HEK293 (cell line): ENCODE measurements at regions not wholly inside any gene's neighbourhood (a gene's known extent, or its start where the extent isn't known, plus 50 kb on each side); places are given as distances from the start of the nearest gene placed in this dataset.

Source experiments
- CTCF ChIA-PET: fragments of 350-600 bp; formaldehyde crosslinking; extraction: SDS; loops from one replicate; lab custom pipeline; 2021; ENCODE audit warnings: antibody characterized with exemption; lab: Yijun Ruan, JAX
- POLR2A ChIA-PET: fragments of 300-600 bp; formaldehyde crosslinking; extraction: SDS; loops from one replicate; lab custom pipeline; 2020; ENCODE audit warnings: antibody characterized with exemption, inconsistent platforms; lab: Yijun Ruan, JAX
- H3K27ac ChIP-seq: fragments of 200-500 bp; sonication (Bioruptor generic); 2 replicates; pipeline ENCODE4 v1.5.1; 2014; ENCODE audit warnings: low read depth, low read length, control low read depth, inconsistent platforms; ENCODE audit errors: extremely low read depth
- H3K36me3 ChIP-seq, 2 experiments: fragments of 200-500 bp in 1 of 2; sonication (Bioruptor generic) in 1 of 2; 1 replicate in 1 of 2; 2 replicates in 1 of 2; pipeline ENCODE4 v1.5.1; 2014 to 2017; ENCODE audit warnings: inconsistent platforms in 2 of 2, low read length in 2 of 2; ENCODE audit not compliant: control insufficient read depth in 2 of 2, insufficient read depth in 1 of 2
- H3K4me1 ChIP-seq: fragments of 200-500 bp; sonication (Bioruptor generic); 2 replicates; pipeline ENCODE4 v1.5.1; 2014; ENCODE audit warnings: mild to moderate bottlenecking, low read length, inconsistent platforms; ENCODE audit not compliant: control insufficient read depth, insufficient read depth
- H3K4me3 ChIP-seq: 2 replicates; pipeline ENCODE4 v1.5.1; 2011; ENCODE audit warnings: low read depth, mild to moderate bottlenecking, control low read depth, low read length, moderate library complexity
- H3K9me3 ChIP-seq: fragments of 200-500 bp; sonication (Bioruptor generic); 2 replicates; pipeline ENCODE4 v1.5.1; 2014; ENCODE audit warnings: low read depth, low read length, inconsistent platforms; ENCODE audit not compliant: control insufficient read depth, insufficient read depth
- BCL11A ChIP-seq: fragments of 450-650 bp; formaldehyde crosslinking; IDR thresholded peaks from 2 replicates; pipeline ENCODE4 v1.5.1; 2016; ENCODE audit warnings: low read depth, missing biosample characterization, missing genetic modification characterization
- INSM2 ChIP-seq: fragments of 450-650 bp; formaldehyde crosslinking; IDR thresholded peaks from 2 replicates; pipeline ENCODE4 v1.5.1; 2016; ENCODE audit warnings: missing biosample characterization, missing genetic modification characterization
- ZBTB20 ChIP-seq: fragments of 450-650 bp; formaldehyde crosslinking; IDR thresholded peaks from 2 replicates; pipeline ENCODE4 v1.5.1; 2016; ENCODE audit warnings: missing biosample characterization, missing genetic modification characterization
- ZBTB26 ChIP-seq: fragments of 450-650 bp; formaldehyde crosslinking; optimal IDR thresholded peaks from 2 replicates; pipeline ENCODE3; 2016; ENCODE audit warnings: missing biosample characterization, mild to moderate bottlenecking, missing genetic modification characterization
- ZBTB44 ChIP-seq: fragments of 450-650 bp; IDR thresholded peaks from 2 replicates; pipeline ENCODE4 v1.5.1; 2018; ENCODE audit warnings: missing biosample characterization, mild to moderate bottlenecking, missing genetic modification characterization
- ZNF146 ChIP-seq: fragments of 450-650 bp; formaldehyde crosslinking; IDR thresholded peaks from 2 replicates; pipeline ENCODE4 v1.5.1; 2016; ENCODE audit warnings: missing biosample characterization, missing genetic modification characterization
- ZNF155 ChIP-seq: fragments of 450-650 bp; formaldehyde crosslinking; IDR thresholded peaks from 2 replicates; pipeline ENCODE4 v1.5.1; 2016; ENCODE audit warnings: missing biosample characterization, missing genetic modification characterization
- ZNF202 ChIP-seq: fragments of 450-650 bp; formaldehyde crosslinking; IDR thresholded peaks from 2 replicates; pipeline ENCODE4 v1.5.1; 2016; ENCODE audit warnings: missing biosample characterization, missing genetic modification characterization, borderline replicate concordance
- ZNF266 ChIP-seq: fragments of 450-650 bp; formaldehyde crosslinking; IDR thresholded peaks from 2 replicates; pipeline ENCODE4 v1.5.1; 2016; ENCODE audit warnings: missing biosample characterization, missing genetic modification characterization, low read depth
- ZNF350 ChIP-seq: fragments of 450-650 bp; formaldehyde crosslinking; IDR thresholded peaks from 2 replicates; pipeline ENCODE4 v1.5.0; 2017; ENCODE audit warnings: missing biosample characterization, mild to moderate bottlenecking, missing genetic modification characterization
- ZNF391 ChIP-seq: fragments of 450-650 bp; formaldehyde crosslinking; IDR thresholded peaks from 2 replicates; pipeline ENCODE4 v1.5.1; 2016; ENCODE audit warnings: low read depth, missing biosample characterization, missing genetic modification characterization, borderline replicate concordance
- ZNF398 ChIP-seq: fragments of 450-650 bp; formaldehyde crosslinking; IDR thresholded peaks from 2 replicates; pipeline ENCODE4 v1.5.1; 2017; ENCODE audit warnings: missing biosample characterization, missing genetic modification characterization
- ZNF404 ChIP-seq: fragments of 450-650 bp; formaldehyde crosslinking; IDR thresholded peaks from 2 replicates; pipeline ENCODE4 v1.5.1; 2017; ENCODE audit warnings: missing biosample characterization, missing genetic modification characterization
- ZNF510 ChIP-seq: fragments of 450-650 bp; formaldehyde crosslinking; IDR thresholded peaks from 2 replicates; pipeline ENCODE4 v1.5.1; 2018; ENCODE audit warnings: mild to moderate bottlenecking, missing genetic modification characterization, missing biosample characterization; ENCODE audit not compliant: insufficient replicate concordance
- ZNF521 ChIP-seq: fragments of 450-650 bp; formaldehyde crosslinking; IDR thresholded peaks from 2 replicates; pipeline ENCODE4 v1.5.1; 2017; ENCODE audit warnings: missing biosample characterization, mild to moderate bottlenecking, missing genetic modification characterization
- ZNF548 ChIP-seq: fragments of 450-650 bp; formaldehyde crosslinking; IDR thresholded peaks from 2 replicates; pipeline ENCODE4 v1.5.1; 2016; ENCODE audit warnings: missing biosample characterization, missing genetic modification characterization
- ZNF580 ChIP-seq: fragments of 450-650 bp; formaldehyde crosslinking; IDR thresholded peaks from 2 replicates; pipeline ENCODE4 v1.5.1; 2016; ENCODE audit warnings: missing biosample characterization, missing genetic modification characterization
- ZNF645 ChIP-seq: fragments of 450-650 bp; formaldehyde crosslinking; IDR thresholded peaks from 2 replicates; pipeline ENCODE4; 2016; ENCODE audit warnings: missing biosample characterization, missing genetic modification characterization
- ZNF792 ChIP-seq: fragments of 450-650 bp; formaldehyde crosslinking; IDR thresholded peaks from 2 replicates; pipeline ENCODE4 v1.5.1; 2016; ENCODE audit warnings: missing biosample characterization, missing genetic modification characterization
- ZSCAN18 ChIP-seq: fragments of 450-650 bp; formaldehyde crosslinking; IDR thresholded peaks from 2 replicates; pipeline ENCODE4 v1.5.1; 2016; ENCODE audit warnings: missing biosample characterization, missing genetic modification characterization

- Histone ChIP-seq H3K4me3 (no peak overlapping the region), H3K4me1 (no peaks in the 10 kb centered on the region), H3K36me3 (no peaks in the 10 kb centered on the region), H3K9me3 (no peaks in the 10 kb centered on the region), H3K27ac (no peak overlapping the region)
- TF ChIP-seq INSM2 (tag by site-specific recombination) (no peak), ZBTB20 (tag by site-specific recombination) (no peak), ZNF146 (tag by site-specific recombination) (no peak), ZNF645 (tag by site-specific recombination) (no peak), ZSCAN18 (tag by site-specific recombination) (no peak), ZNF521 (tag by site-specific recombination) (no peak), ZNF350 (tag by site-specific recombination) (no peak), ZNF266 (tag by site-specific recombination) (no peak), ZBTB26 (no peak), ZNF792 (tag by site-specific recombination) (no peak), ZNF548 (no peak), ZNF404 (tag by site-specific recombination) (no peak)
- POLR2A ChIA-PET, result no interaction called here
- CTCF ChIA-PET, result no interaction called here
These were observed 174.1 kb upstream of the CSF3R start for GRCh38 chr1:36656838-36657237.

GRCh38 chr1:36656271-36656670 lies 173.6 kb upstream of the CSF3R start:
- Histone ChIP-seq H3K4me1 (no peaks in the 10 kb centered on the region), H3K9me3 (no peaks in the 10 kb centered on the region), H3K4me3 (no peak overlapping the region), H3K36me3 (no peaks in the 10 kb centered on the region), H3K27ac (no peak overlapping the region)
- CTCF ChIA-PET, result interaction anchor here (0.5 kb wide), 1 partner anchor 16 kb away, joined by 3 read pairs; no protein-coding TSS in a partner anchor
- POLR2A ChIA-PET, result no interaction called here
- no peak for TF ChIP-seq ZNF398 (tag by site-specific recombination)

- Histone ChIP-seq H3K4me3 (no peak overlapping the region), H3K9me3 (no peaks in the 10 kb centered on the region)
- POLR2A ChIA-PET, result no interaction called here
- no peak for TF ChIP-seq BCL11A (tag by site-specific recombination)
- no peak for TF ChIP-seq ZBTB44 (tag by site-specific recombination)
- TF ChIP-seq ZNF580 (tag by site-specific recombination), result no peak
- no peak for TF ChIP-seq ZNF155 (tag by site-specific recombination)
- no peak for TF ChIP-seq ZNF391 (tag by site-specific recombination)
- no peak for TF ChIP-seq ZNF202 (tag by site-specific recombination)
- TF ChIP-seq ZNF510, result no peak
- TF ChIP-seq, all 188 proteins: peak for 0
- H3K4me1 ChIP-seq, result no peaks in the 10 kb centered on the region
- CTCF ChIA-PET, result interaction anchor here (0.6 kb wide), 1 partner anchor 1257 kb away, joined by 3 read pairs; no protein-coding TSS in a partner anchor
- no peaks in the 10 kb centered on the region for H3K36me3 ChIP-seq
- no peak overlapping the region for H3K27ac ChIP-seq
These were observed 171.9 kb upstream of the CSF3R start for GRCh38 chr1:36654586-36654985.
